PC-3 (cell line): ENCODE measurements at regions not wholly inside any gene's neighbourhood (a gene's known extent, or its start where the extent isn't known, plus 50 kb on each side); places are given as distances from the start of the nearest gene placed in this dataset.

Experiments
- EZH2phosphoT487 ChIP-seq: fragments of 300-600 bp; sonication (generic); IDR thresholded peaks from 2 replicates; pipeline ENCODE4 v1.6.1; 2018; ENCODE audit warnings: mild to moderate bottlenecking, antibody characterized with exemption, low read length, borderline replicate concordance
- TF ChIP-seq, protein P1 (sequence below): fragments of 300-600 bp; sonication (generic); conservative IDR thresholded peaks from 2 replicates; pipeline ENCODE4 v1.5.1; 2017; ENCODE audit warnings: antibody characterized with exemption, low read depth, mild to moderate bottlenecking, low read length

DNA sequence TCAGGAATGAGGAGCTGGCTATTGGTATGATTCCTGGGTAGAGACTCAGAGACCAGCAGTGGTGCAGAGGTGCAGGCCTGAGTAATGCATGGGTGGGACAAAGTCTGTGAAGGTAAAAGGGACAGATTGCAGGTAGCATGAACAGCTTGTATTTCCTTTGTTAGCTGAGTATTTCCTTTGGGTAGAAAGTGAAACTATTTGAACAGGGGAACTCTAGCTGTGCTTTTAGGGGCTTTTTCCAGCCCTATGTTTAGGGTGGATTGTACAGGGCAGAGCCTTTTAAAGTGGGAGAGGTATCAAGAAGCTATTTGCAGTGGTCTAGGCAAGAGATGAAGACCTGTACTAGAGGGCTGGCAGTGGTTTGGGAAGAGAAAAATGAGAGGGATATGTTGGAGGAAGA is 739.9 kb downstream of the REEP3 start:
- TF ChIP-seq, protein P1, sequence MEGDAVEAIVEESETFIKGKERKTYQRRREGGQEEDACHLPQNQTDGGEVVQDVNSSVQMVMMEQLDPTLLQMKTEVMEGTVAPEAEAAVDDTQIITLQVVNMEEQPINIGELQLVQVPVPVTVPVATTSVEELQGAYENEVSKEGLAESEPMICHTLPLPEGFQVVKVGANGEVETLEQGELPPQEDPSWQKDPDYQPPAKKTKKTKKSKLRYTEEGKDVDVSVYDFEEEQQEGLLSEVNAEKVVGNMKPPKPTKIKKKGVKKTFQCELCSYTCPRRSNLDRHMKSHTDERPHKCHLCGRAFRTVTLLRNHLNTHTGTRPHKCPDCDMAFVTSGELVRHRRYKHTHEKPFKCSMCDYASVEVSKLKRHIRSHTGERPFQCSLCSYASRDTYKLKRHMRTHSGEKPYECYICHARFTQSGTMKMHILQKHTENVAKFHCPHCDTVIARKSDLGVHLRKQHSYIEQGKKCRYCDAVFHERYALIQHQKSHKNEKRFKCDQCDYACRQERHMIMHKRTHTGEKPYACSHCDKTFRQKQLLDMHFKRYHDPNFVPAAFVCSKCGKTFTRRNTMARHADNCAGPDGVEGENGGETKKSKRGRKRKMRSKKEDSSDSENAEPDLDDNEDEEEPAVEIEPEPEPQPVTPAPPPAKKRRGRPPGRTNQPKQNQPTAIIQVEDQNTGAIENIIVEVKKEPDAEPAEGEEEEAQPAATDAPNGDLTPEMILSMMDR, result no peak
- TF ChIP-seq EZH2phosphoT487, result no peak
